ENCODE measurements at regions not wholly inside any gene's neighbourhood (a gene's known extent, or its start where the extent isn't known, plus 50 kb on each side); places are given as distances from the start of the nearest gene placed in this dataset.

GRCh38 chr2:831225-831536 is 119.5 kb upstream of the SNTG2 start:
- no peak for DNase-seq (ENCODE audit: low read depth in 2 of 2)

GRCh38 chr2:830419-831224 is 120.0 kb upstream of the SNTG2 start:
- DNase-seq (ENCODE audit: low read depth in 2 of 2): no peak

GRCh38 chr2:829047-829446 is 121.6 kb upstream of the SNTG2 start:
- no peak for DNase-seq (ENCODE audit: low read depth in 2 of 2)

- no peak for DNase-seq (ENCODE audit: low read depth in 2 of 2)
These were observed 125.7 kb upstream of the SNTG2 start for GRCh38 chr2:824954-825353.

- DNase-seq (ENCODE audit: low read depth in 2 of 2): no peak
These were observed 126.1 kb upstream of the SNTG2 start for GRCh38 chr2:824524-824923.

- DNase-seq (ENCODE audit: low read depth in 2 of 2): no peak
These were observed 129.1 kb upstream of the SNTG2 start for GRCh38 chr2:821546-821945.

GRCh38 chr2:819601-820000 is 131.0 kb upstream of the SNTG2 start:
- DNase-seq (ENCODE audit: low read depth in 2 of 2): no peak

GRCh38 chr2:819121-819520 is 131.5 kb upstream of the SNTG2 start:
- DNase-seq (ENCODE audit: low read depth in 2 of 2): no peak

- no peak for DNase-seq (ENCODE audit: low read depth in 2 of 2)
These were observed 133.2 kb upstream of the SNTG2 start for GRCh38 chr2:817336-818015.

GRCh38 chr2:816278-816677 is 134.4 kb upstream of the SNTG2 start:
- DNase-seq (ENCODE audit: low read depth in 2 of 2): no peak

GRCh38 chr2:810397-810796 is 133.2 kb upstream of the TMEM18 start:
- DNase-seq (ENCODE audit: low read depth in 2 of 2): no peak

GRCh38 chr2:807300-807699 is 130.1 kb upstream of the TMEM18 start:
- no peak for DNase-seq (ENCODE audit: low read depth in 2 of 2)

GRCh38 chr2:805664-806063 is 128.5 kb upstream of the TMEM18 start:
- DNase-seq (ENCODE audit: low read depth in 2 of 2): no peak

- DNase-seq (ENCODE audit: low read depth in 2 of 2): no peak
These were observed 120.8 kb upstream of the TMEM18 start for GRCh38 chr2:797993-798392.

GRCh38 chr2:797556-797955 is 120.3 kb upstream of the TMEM18 start:
- no peak for DNase-seq (ENCODE audit: low read depth in 2 of 2)

GRCh38 chr2:796141-796985 is 119.2 kb upstream of the TMEM18 start:
- no peak for DNase-seq (ENCODE audit: low read depth in 2 of 2)

GRCh38 chr2:795531-796041 is 118.4 kb upstream of the TMEM18 start:
- no peak for DNase-seq (ENCODE audit: low read depth in 2 of 2)

- no peak for DNase-seq (ENCODE audit: low read depth in 2 of 2)
These were observed 117.5 kb upstream of the TMEM18 start for GRCh38 chr2:794554-795241.

GRCh38 chr2:793236-793635 is 116.0 kb upstream of the TMEM18 start:
- no peak for DNase-seq (ENCODE audit: low read depth in 2 of 2)

GRCh38 chr2:792687-793086 is 115.5 kb upstream of the TMEM18 start:
- no peak for DNase-seq (ENCODE audit: low read depth in 2 of 2)

- DNase-seq (ENCODE audit: low read depth in 2 of 2): no peak
These were observed 113.5 kb upstream of the TMEM18 start for GRCh38 chr2:790634-791245.
